Endothelial cell of umbilical vein (primary cell): ENCODE measurements at regions not wholly inside any gene's neighbourhood (a gene's known extent, or its start where the extent isn't known, plus 50 kb on each side); places are given as distances from the start of the nearest gene placed in this dataset.

Experiments used
- EZH2 ChIP-seq: IDR thresholded peaks from 2 replicates; pipeline ENCODE4 v1.6.1; 2012; ENCODE audit warnings: borderline replicate concordance, low read depth, mild to moderate bottlenecking, moderate library complexity, low read length, inconsistent platforms; ENCODE audit not compliant: severe bottlenecking
- FOS ChIP-seq: IDR thresholded peaks from 2 replicates; pipeline ENCODE4 v1.6.1; 2011; ENCODE audit warnings: mild to moderate bottlenecking, low read length, moderate library complexity, borderline replicate concordance; ENCODE audit not compliant: insufficient read depth
- POLR2A ChIP-seq: IDR thresholded peaks from 2 replicates; pipeline ENCODE4 v1.6.1; 2012; ENCODE audit warnings: low read depth, mild to moderate bottlenecking, control low read depth, low read length
- TF ChIP-seq, protein P1 (sequence below), 2 donors: IDR thresholded peaks; 1 replicate in 1 of 2; 2 replicates in 1 of 2; pipeline ENCODE4 v1.5.1; 2011; ENCODE audit warnings: low read length in 2 of 2, mild to moderate bottlenecking in 2 of 2, moderate library complexity in 2 of 2, control low read depth in 1 of 2, inconsistent platforms in 1 of 2, low read depth in 1 of 2; ENCODE audit not compliant: insufficient read depth in 1 of 2; ENCODE audit errors: extremely low read depth in 1 of 2

DNA sequence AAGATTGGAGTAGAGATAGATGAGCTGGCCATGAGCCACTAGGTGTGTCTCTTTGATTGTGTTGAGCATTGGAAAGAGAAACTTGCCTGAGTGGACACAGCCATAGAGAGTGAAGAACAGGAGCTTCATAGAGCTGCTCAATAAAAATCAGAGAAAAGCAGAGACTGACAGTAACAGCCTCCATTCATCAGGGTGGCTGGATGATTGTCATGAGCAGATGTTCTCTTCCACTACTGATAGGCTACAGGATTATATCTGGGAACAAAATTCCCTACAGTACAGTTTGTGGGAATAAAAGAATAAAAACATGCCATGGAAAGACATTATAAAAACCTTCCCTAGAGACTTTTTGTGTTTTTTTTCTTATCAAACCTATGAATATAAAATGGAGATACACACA, 404.8 kb upstream of the ACVR2A start:
- TF ChIP-seq POLR2A (no peak), EZH2 (no peak), FOS (no peak)
- TF ChIP-seq, protein P1, sequence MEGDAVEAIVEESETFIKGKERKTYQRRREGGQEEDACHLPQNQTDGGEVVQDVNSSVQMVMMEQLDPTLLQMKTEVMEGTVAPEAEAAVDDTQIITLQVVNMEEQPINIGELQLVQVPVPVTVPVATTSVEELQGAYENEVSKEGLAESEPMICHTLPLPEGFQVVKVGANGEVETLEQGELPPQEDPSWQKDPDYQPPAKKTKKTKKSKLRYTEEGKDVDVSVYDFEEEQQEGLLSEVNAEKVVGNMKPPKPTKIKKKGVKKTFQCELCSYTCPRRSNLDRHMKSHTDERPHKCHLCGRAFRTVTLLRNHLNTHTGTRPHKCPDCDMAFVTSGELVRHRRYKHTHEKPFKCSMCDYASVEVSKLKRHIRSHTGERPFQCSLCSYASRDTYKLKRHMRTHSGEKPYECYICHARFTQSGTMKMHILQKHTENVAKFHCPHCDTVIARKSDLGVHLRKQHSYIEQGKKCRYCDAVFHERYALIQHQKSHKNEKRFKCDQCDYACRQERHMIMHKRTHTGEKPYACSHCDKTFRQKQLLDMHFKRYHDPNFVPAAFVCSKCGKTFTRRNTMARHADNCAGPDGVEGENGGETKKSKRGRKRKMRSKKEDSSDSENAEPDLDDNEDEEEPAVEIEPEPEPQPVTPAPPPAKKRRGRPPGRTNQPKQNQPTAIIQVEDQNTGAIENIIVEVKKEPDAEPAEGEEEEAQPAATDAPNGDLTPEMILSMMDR (IDR thresholded peaks at IDR 0.05; ENCODE audit: extremely low read depth in 1 of 2, insufficient read depth in 1 of 2, low read depth in 1 of 2, low read length in 2 of 2), result no peak
